Mesenchymal stem cell (in vitro differentiated cells and primary cell): ENCODE measurements at regions not wholly inside any gene's neighbourhood (a gene's known extent, or its start where the extent isn't known, plus 50 kb on each side); places are given as distances from the start of the nearest gene placed in this dataset.

ENCODE experiments used
- DNase-seq: peaks from one replicate; pipeline ENCODE4 v3.0.0-alpha.2; 2013
- H2AFZ ChIP-seq: one replicate; pipeline ENCODE4 v1.6.1; 2013; ENCODE audit warnings: low read depth, mild to moderate bottlenecking, control low read depth, inconsistent platforms, low read length, moderate library complexity
- H2AK5ac ChIP-seq: 2 replicates; pipeline ENCODE4 v1.6.1; 2013; ENCODE audit warnings: low read length, moderate library complexity, mild to moderate bottlenecking, inconsistent platforms; ENCODE audit not compliant: severe bottlenecking
- H2BK120ac ChIP-seq: one replicate; pipeline ENCODE4 v1.6.1; 2013; ENCODE audit warnings: low read depth, mild to moderate bottlenecking, inconsistent platforms, low read length, moderate library complexity
- H2BK12ac ChIP-seq, 2 experiments: one replicate each; pipeline ENCODE4 v1.6.1; 2013; ENCODE audit warnings: inconsistent platforms in 2 of 2, low read length in 2 of 2, mild to moderate bottlenecking in 2 of 2, moderate library complexity in 2 of 2, control low read depth in 1 of 2
- H2BK15ac ChIP-seq: one replicate; pipeline ENCODE4 v1.6.1; 2013; ENCODE audit warnings: mild to moderate bottlenecking, low read depth, inconsistent platforms; ENCODE audit not compliant: poor library complexity, severe bottlenecking
- H2BK5ac ChIP-seq: 2 replicates; pipeline ENCODE4 v1.6.1; 2013; ENCODE audit warnings: low read depth, mild to moderate bottlenecking, low read length, control low read depth, inconsistent platforms; ENCODE audit not compliant: poor library complexity, severe bottlenecking
- H3K14ac ChIP-seq, 2 experiments: one replicate each; pipeline ENCODE4 v1.6.1; 2013; ENCODE audit warnings: inconsistent platforms in 2 of 2, low read length in 2 of 2, control low read depth in 1 of 2, mild to moderate bottlenecking in 1 of 2, moderate library complexity in 1 of 2
- H3K18ac ChIP-seq, 2 experiments: one replicate each; pipeline ENCODE4 v1.6.1; 2013; ENCODE audit warnings: inconsistent platforms in 2 of 2, low read length in 2 of 2, control low read depth in 1 of 2, low read depth in 1 of 2, mild to moderate bottlenecking in 1 of 2
- H3K23ac ChIP-seq, 2 experiments: one replicate each; pipeline ENCODE4 v1.6.1; 2013; ENCODE audit warnings: inconsistent platforms in 2 of 2, low read length in 2 of 2, mild to moderate bottlenecking in 2 of 2, moderate library complexity in 2 of 2, control low read depth in 1 of 2
- H3K27ac ChIP-seq: 2 replicates; pipeline ENCODE4 v1.5.1; 2013; ENCODE audit warnings: mild to moderate bottlenecking, moderate library complexity, low read length, control low read depth, inconsistent platforms; ENCODE audit not compliant: poor library complexity, severe bottlenecking
- H3K27me3 ChIP-seq, 2 experiments: 2 replicates each; pipeline versions ENCODE4 v1.6.1 to v1.7.0; 2013; ENCODE audit warnings: low read length in 2 of 2, mild to moderate bottlenecking in 2 of 2, moderate library complexity in 2 of 2, control low read depth in 1 of 2, inconsistent platforms in 1 of 2; ENCODE audit not compliant: control insufficient read depth in 1 of 2, insufficient read depth in 1 of 2
- H3K36me3 ChIP-seq, 2 experiments: 2 replicates each; pipeline versions ENCODE4 v1.6.1 to v1.7.0; 2013; ENCODE audit warnings: low read length in 2 of 2, control low read depth in 1 of 2, inconsistent platforms in 1 of 2, low read depth in 1 of 2, mild to moderate bottlenecking in 1 of 2; ENCODE audit not compliant: insufficient read depth in 2 of 2, control insufficient read depth in 1 of 2
- H3K4ac ChIP-seq, 2 experiments: one replicate each; pipeline ENCODE4 v1.6.1; 2013; ENCODE audit warnings: inconsistent platforms in 2 of 2, low read length in 2 of 2, mild to moderate bottlenecking in 2 of 2, moderate library complexity in 2 of 2, control low read depth in 1 of 2, low read depth in 1 of 2
- H3K4me1 ChIP-seq: 2 replicates; pipeline ENCODE4 v1.6.1; 2013; ENCODE audit warnings: low read depth, low read length, control low read depth; ENCODE audit not compliant: control insufficient read depth, insufficient read depth
- H3K4me2 ChIP-seq: 2 replicates; pipeline ENCODE4 v1.6.1; 2013; ENCODE audit warnings: low read length, mild to moderate bottlenecking, inconsistent platforms; ENCODE audit not compliant: poor library complexity, severe bottlenecking
- H3K4me3 ChIP-seq, 2 experiments: 2 replicates each; pipeline versions ENCODE4 v1.5.1 to v1.7.0; 2013; ENCODE audit warnings: low read length in 2 of 2, mild to moderate bottlenecking in 2 of 2, control low read depth in 1 of 2, low read depth in 1 of 2; ENCODE audit not compliant: insufficient read depth in 1 of 2
- H3K79me1 ChIP-seq: replicated peaks from 2 replicates; pipeline ENCODE4 v1.6.1; 2013; ENCODE audit warnings: mild to moderate bottlenecking, control low read depth, low read length, inconsistent platforms; ENCODE audit not compliant: poor library complexity, severe bottlenecking
- H3K9ac ChIP-seq: 2 replicates; pipeline ENCODE4 v1.7.0; 2013; ENCODE audit warnings: mild to moderate bottlenecking, low read length, moderate library complexity
- H3K9me3 ChIP-seq: 2 replicates; pipeline ENCODE4 v1.7.0; 2013; ENCODE audit warnings: mild to moderate bottlenecking, low read length; ENCODE audit not compliant: control insufficient read depth
- H4K8ac ChIP-seq: one replicate; pipeline ENCODE4 v1.6.1; 2013; ENCODE audit warnings: inconsistent platforms, mild to moderate bottlenecking, low read length, moderate library complexity
- H4K91ac ChIP-seq: one replicate; pipeline ENCODE4 v1.6.1; 2013; ENCODE audit warnings: mild to moderate bottlenecking, low read length, inconsistent platforms
- WGBS: methylation state at CpG from one replicate; pipeline ENCODE4 v1.1.7; 2013; ENCODE audit warnings: mixed read lengths; 5-methylcytosine and 5-hydroxymethylcytosine counted together

DNA sequence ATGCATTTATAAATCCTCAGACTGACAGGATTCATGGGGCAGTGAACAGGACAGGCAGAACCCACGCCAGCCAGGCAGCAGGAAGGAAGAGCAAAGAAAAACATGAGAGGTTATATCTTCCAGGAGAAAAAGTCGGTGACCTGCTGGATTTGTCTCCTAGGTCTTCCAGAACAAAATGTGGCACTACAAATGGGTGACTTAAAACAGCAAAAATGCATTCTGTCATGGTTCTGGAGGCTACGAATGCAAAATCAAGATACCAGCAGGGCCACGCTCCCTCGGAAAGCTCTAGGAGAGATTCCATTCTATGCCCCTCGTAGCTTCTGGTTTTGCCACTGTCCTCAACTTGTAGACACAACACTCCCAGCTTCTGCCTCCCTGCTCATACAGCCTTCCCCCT is 63.4 kb downstream of the PSMG1 start:
- H3K79me1 ChIP-seq = no peaks in the 10 kb centered on the region
- H3K9ac ChIP-seq = no peak overlapping the region
- no peak overlapping the region for H4K8ac ChIP-seq
- peaks cover 0 to 10% of the 10 kb centered on the region in 2 experiments for H3K27me3 ChIP-seq
- H3K9me3 ChIP-seq = no peaks in the 10 kb centered on the region
- H2AK5ac ChIP-seq = no peak overlapping the region
- H4K91ac ChIP-seq = no peak overlapping the region
- H2BK12ac ChIP-seq = peak overlapping the region in 1 of 2 experiments; percentile 82
- no peak overlapping the region for H2BK5ac ChIP-seq
- H3K4ac ChIP-seq = peak overlapping the region in 1 of 2 experiments; percentile 22
- H3K4me1 ChIP-seq = peaks cover 16% of the 10 kb centered on the region
- no peak for DNase-seq
- H2AFZ ChIP-seq = no peak overlapping the region
- H3K4me2 ChIP-seq = no peak overlapping the region
- H3K18ac ChIP-seq = no peak overlapping the region
- no peak overlapping the region for H2BK15ac ChIP-seq
- H3K36me3 ChIP-seq = no peaks in the 10 kb centered on the region
- H3K14ac ChIP-seq = no peak overlapping the region
- no peak overlapping the region for H2BK120ac ChIP-seq
- H3K4me3 ChIP-seq = no peak overlapping the region
- WGBS = 83% methylated on average over 6 of the region's 6 CpGs
- no peak overlapping the region for H3K27ac ChIP-seq
- H3K23ac ChIP-seq = no peak overlapping the region

DNA sequence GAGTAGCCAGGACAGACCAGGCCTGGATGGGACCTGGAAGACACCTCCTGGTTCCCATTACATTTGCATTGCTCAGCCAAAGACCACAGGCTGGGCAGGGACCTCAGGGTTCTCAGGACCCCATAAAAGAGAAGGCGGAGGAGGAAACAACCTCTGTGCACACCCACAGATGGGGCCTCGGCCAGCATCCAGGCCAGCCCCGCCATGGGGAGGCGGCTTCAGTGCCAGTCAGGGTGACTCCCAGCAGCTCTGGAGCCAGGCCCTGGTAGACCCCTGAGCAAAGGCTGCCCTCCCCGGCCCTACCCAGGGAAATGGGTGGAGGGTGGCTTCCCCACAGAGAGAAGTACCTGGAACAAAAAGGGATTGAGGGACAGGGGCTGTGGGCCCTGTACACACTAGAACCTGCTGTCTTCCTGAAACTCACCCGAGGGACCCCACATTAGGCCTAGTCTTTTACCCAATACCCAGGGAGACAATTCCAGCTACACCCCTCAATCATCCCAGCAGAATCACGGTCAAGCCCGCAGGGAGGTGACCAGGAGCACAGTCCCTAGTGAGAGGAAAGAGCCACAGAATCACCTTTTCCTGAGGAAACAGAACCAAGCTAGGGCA is 64.5 kb downstream of the PSMG1 start:
- peaks cover 0 to 10% of the 10 kb centered on the region in 2 experiments for H3K27me3 ChIP-seq
- H3K4me2 ChIP-seq = no peak overlapping the region
- over 99% methylated on average over 8 of the region's 8 CpGs for WGBS
- H2AK5ac ChIP-seq = peak overlapping the region; percentile 62
- no peak overlapping the region for H4K8ac ChIP-seq
- H3K14ac ChIP-seq = no peak overlapping the region
- H2BK120ac ChIP-seq = no peak overlapping the region
- H3K18ac ChIP-seq = peak overlapping the region in 1 of 2 experiments; percentile 41
- no peak overlapping the region for H2BK15ac ChIP-seq
- H2BK5ac ChIP-seq = no peak overlapping the region
- no peak overlapping the region for H3K27ac ChIP-seq
- no peak overlapping the region for H3K9ac ChIP-seq
- H3K79me1 ChIP-seq = no peaks in the 10 kb centered on the region
- peak overlapping the region in 1 of 2 experiments; percentile 37 for H3K4ac ChIP-seq
- no peak overlapping the region for H2AFZ ChIP-seq
- H3K36me3 ChIP-seq = no peaks in the 10 kb centered on the region
- no peak overlapping the region for H3K4me3 ChIP-seq
- no peaks in the 10 kb centered on the region for H3K9me3 ChIP-seq
- H2BK12ac ChIP-seq = peak overlapping the region in 1 of 2 experiments; percentile 15
- H3K4me1 ChIP-seq = peaks cover 19% of the 10 kb centered on the region
- DNase-seq = no peak
- peak overlapping the region; percentile 12 for H4K91ac ChIP-seq
- no peak overlapping the region for H3K23ac ChIP-seq

DNA sequence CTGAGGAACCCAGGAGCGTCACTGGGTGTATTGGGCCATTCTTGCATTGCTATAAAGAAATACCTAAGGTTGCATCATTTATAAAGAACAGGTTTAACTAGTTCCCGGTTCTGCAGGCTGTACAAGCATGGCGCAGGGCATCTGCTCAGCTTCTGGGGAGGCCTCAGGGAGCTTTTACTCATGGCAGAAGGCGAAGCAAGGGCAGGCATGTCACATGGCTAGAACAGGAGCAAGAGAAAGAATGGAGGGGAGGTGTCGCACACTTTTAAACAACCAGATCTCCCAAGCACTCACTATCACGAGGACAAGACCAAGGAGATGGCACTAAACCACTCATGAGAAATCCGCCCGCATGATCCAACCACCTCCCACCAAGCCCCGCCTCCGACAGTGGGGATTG is 65.2 kb downstream of the PSMG1 start:
- Histone ChIP-seq H3K4me2 (no peak overlapping the region), H2AFZ (no peak overlapping the region), H3K27ac (no peak overlapping the region), H3K9ac (no peak overlapping the region), H4K91ac (no peak overlapping the region), H2BK5ac (no peak overlapping the region), H3K4me3 (no peak overlapping the region), H4K8ac (no peak overlapping the region), H3K18ac (no peak overlapping the region), H3K79me1 (no peaks in the 10 kb centered on the region), H3K4me1 (peaks cover 19% of the 10 kb centered on the region), H3K36me3 (no peaks in the 10 kb centered on the region), H2AK5ac (no peak overlapping the region), H3K9me3 (no peaks in the 10 kb centered on the region), H2BK120ac (no peak overlapping the region), H2BK12ac (no peak overlapping the region), H3K27me3 (peaks cover 0 to 10% of the 10 kb centered on the region in 2 experiments), H3K4ac (peak overlapping the region in 1 of 2 experiments; percentile 12), H3K14ac (no peak overlapping the region), H3K23ac (no peak overlapping the region), H2BK15ac (no peak overlapping the region)
- 99% methylated on average over 9 of the region's 10 CpGs for WGBS
- DNase-seq = no peak

DNA sequence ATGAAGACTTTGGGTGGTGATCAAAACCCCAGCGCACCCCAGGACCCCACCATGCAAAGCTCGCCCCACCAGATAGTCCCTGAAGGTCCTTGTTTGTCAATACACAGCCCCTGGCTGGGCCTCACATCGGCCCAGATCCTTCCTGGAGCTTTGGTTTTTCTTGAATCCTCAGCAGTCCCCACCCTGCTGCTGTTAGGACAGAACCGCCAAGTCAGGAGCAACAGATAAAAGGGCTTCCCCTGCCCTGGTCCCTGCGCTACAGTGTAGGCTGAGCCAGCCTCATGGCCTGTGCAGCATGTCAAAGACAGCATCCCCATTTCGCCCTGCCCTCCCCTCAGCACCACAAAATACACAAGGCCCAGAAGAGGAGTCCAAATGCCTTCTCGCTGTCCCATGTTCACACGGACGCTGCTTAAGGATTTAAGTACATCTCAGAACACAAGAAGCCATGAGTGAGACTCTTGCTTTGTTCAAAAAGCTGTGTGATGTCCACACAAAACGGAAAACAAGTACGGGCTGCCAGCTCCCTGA is 65.7 kb downstream of the PSMG1 start:
- peaks cover 19% of the 10 kb centered on the region for H3K4me1 ChIP-seq
- peak overlapping the region; percentile 26 for H2BK15ac ChIP-seq
- H3K4ac ChIP-seq = no peak overlapping the region
- H3K9me3 ChIP-seq = no peaks in the 10 kb centered on the region
- H2BK120ac ChIP-seq = no peak overlapping the region
- H2BK12ac ChIP-seq = peak overlapping the region in 1 of 2 experiments; percentile 51
- H4K91ac ChIP-seq = no peak overlapping the region
- H3K14ac ChIP-seq = no peak overlapping the region
- no peaks in the 10 kb centered on the region for H3K79me1 ChIP-seq
- no peak overlapping the region for H2AFZ ChIP-seq
- H4K8ac ChIP-seq = no peak overlapping the region
- 94% methylated on average over 11 of the region's 11 CpGs for WGBS
- no peaks in the 10 kb centered on the region for H3K36me3 ChIP-seq
- H3K18ac ChIP-seq = no peak overlapping the region
- H3K27ac ChIP-seq = no peak overlapping the region
- DNase-seq = no peak
- H3K4me3 ChIP-seq = no peak overlapping the region
- no peak overlapping the region for H3K9ac ChIP-seq
- H3K4me2 ChIP-seq = no peak overlapping the region
- no peak overlapping the region for H3K23ac ChIP-seq
- no peak overlapping the region for H2BK5ac ChIP-seq
- H3K27me3 ChIP-seq = peaks cover 0 to 10% of the 10 kb centered on the region in 2 experiments
- no peak overlapping the region for H2AK5ac ChIP-seq
